ENCODE measurements at regions not wholly inside any gene's neighbourhood (a gene's known extent, or its start where the extent isn't known, plus 50 kb on each side); places are given as distances from the start of the nearest gene placed in this dataset.

- no peak for TF ChIP-seq CTCF (IDR thresholded peaks at IDR 0.05)
- no peak for TF ChIP-seq ZFX (IDR thresholded peaks at IDR 0.05; ENCODE audit: borderline replicate concordance)
Measured at GRCh38 chr1:87968197-87968955, 639.7 kb downstream of the LMO4 start.
